ENCODE measurements at regions not wholly inside any gene's neighbourhood (a gene's known extent, or its start where the extent isn't known, plus 50 kb on each side); places are given as distances from the start of the nearest gene placed in this dataset.
"Not testable (repeated sequence)": the region's sequence is repeated elsewhere in the genome, so short reads cannot be mapped to it uniquely, and the experiment has no call there.

GRCh38 chr7:54189330-54189729 lies 352.8 kb upstream of the VSTM2A start:
- intact Hi-C loops (cut with DNase I), result no loop called here
- 55 to 63% (median 59%) methylated on average over 2 of the region's 2 CpGs for WGBS, 4 donors
- Histone ChIP-seq H3K27ac (no peak overlapping the region), H3K9me3 (replicated peaks in 1 of 3) (no peaks in the 10 kb centered on the region), H3K4me1 (replicated peaks in 1 of 2) (no peaks in the 10 kb centered on the region), H3K36me3 (replicated peaks in 1 of 2) (no peaks in the 10 kb centered on the region), H3K27me3 (no peaks in the 10 kb centered on the region), H3K4me3 (no peak overlapping the region)
- DNase-seq, result no peak
- no peak for TF ChIP-seq POLR2A (IDR thresholded peaks at IDR 0.05)
- TF ChIP-seq, protein P1, sequence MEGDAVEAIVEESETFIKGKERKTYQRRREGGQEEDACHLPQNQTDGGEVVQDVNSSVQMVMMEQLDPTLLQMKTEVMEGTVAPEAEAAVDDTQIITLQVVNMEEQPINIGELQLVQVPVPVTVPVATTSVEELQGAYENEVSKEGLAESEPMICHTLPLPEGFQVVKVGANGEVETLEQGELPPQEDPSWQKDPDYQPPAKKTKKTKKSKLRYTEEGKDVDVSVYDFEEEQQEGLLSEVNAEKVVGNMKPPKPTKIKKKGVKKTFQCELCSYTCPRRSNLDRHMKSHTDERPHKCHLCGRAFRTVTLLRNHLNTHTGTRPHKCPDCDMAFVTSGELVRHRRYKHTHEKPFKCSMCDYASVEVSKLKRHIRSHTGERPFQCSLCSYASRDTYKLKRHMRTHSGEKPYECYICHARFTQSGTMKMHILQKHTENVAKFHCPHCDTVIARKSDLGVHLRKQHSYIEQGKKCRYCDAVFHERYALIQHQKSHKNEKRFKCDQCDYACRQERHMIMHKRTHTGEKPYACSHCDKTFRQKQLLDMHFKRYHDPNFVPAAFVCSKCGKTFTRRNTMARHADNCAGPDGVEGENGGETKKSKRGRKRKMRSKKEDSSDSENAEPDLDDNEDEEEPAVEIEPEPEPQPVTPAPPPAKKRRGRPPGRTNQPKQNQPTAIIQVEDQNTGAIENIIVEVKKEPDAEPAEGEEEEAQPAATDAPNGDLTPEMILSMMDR (IDR thresholded peaks at IDR 0.05), result no peak

DNA sequence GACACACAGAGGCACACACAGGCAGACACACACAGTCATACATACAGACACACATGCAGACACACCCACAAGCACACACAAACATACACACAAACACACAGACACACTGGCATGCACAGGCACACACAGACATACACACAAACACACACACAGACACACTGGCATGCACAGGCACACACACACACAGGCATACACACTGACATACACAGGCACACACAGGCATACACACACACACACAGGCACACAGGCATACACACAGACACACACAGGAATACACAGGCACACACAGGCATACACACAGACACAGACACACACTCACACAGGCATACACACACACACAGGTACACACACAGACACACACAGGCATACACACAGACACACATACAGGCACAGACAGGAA lies 340.7 kb upstream of the VSTM2A start:
- H3K9me3 ChIP-seq (replicated peaks in 1 of 3), result no peaks in the 10 kb centered on the region
- TF ChIP-seq, protein P1 (IDR thresholded peaks at IDR 0.05), result no peak
- no peak for TF ChIP-seq POLR2A (IDR thresholded peaks at IDR 0.05)
- intact Hi-C loops (cut with DNase I), result no loop called here
- no peaks in the 10 kb centered on the region for H3K4me1 ChIP-seq (replicated peaks in 1 of 2)
- no peak overlapping the region for H3K27ac ChIP-seq
- H3K27me3 ChIP-seq, result no peaks in the 10 kb centered on the region
- no peaks in the 10 kb centered on the region for H3K36me3 ChIP-seq (replicated peaks in 1 of 2)
- no peak for DNase-seq
- H3K4me3 ChIP-seq, result no peak overlapping the region

DNA sequence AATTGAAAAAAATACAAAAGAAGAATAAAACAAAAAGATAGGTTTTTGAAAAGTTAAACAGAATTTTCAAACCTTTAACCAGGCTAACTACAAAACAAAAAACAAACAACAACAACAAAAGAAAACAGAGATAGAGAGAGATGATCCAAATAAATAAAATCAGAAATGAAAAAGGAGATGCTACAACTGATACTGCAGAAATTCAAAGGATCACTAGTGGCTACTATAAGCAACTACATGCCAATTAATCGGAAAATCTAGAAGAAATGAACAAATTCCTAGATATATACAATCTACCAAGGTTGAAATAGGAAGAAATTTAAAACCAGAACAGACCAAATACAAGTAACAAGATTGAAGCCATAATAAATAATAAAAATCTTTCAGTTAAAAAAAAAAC lies 326.8 kb upstream of the VSTM2A start:
- TF ChIP-seq POLR2A (IDR thresholded peaks at IDR 0.05), result no peak
- TF ChIP-seq, protein P1 (IDR thresholded peaks at IDR 0.05), result no peak
- H3K9me3 ChIP-seq (replicated peaks in 1 of 3), result no peaks in the 10 kb centered on the region
- intact Hi-C loops (cut with DNase I), result no loop called here
- H3K27me3 ChIP-seq, result no peaks in the 10 kb centered on the region
- no peaks in the 10 kb centered on the region for H3K4me1 ChIP-seq (replicated peaks in 1 of 2)
- H3K4me3 ChIP-seq, result no peak overlapping the region
- H3K36me3 ChIP-seq (replicated peaks in 1 of 2), result no peaks in the 10 kb centered on the region
- no peak for DNase-seq
- 58 to 64% (median 60%) methylated on average over 1 of the region's 1 CpG for WGBS, 4 donors
- H3K27ac ChIP-seq, result no peak overlapping the region

- H3K27ac ChIP-seq; H3K9me3 ChIP-seq (replicated peaks in 1 of 3); H3K4me1 ChIP-seq (replicated peaks in 1 of 2); intact Hi-C loops (cut with DNase I); DNase-seq; H3K27me3 ChIP-seq; H3K4me3 ChIP-seq; H3K36me3 ChIP-seq (replicated peaks in 1 of 2): not testable (repeated sequence)
Observed at GRCh38 chr7:54226030-54226429, 316.1 kb upstream of the VSTM2A start.

DNA sequence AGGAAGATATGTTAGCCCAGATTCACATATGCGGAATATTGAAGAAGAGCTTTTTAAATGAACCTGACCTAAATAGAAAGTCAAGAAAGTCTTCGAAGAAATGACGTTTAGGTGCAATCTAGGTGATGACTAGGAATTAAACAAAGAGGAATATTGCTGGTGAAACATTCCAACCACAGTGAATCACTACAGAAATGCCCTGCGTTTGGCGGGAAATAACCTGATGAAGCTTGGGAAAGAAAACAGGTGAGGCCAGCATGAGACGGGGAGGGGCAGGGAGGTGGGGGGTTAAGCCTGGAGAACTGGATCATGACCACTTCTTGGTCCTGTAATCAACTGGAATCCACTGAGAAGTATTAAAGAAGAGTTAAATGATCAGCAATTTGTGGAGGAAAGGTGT lies 299.4 kb upstream of the VSTM2A start:
- no peak for DNase-seq
- Histone ChIP-seq H3K4me3 (no peak overlapping the region), H3K36me3 (replicated peaks in 1 of 2) (no peaks in the 10 kb centered on the region), H3K4me1 (replicated peaks in 1 of 2) (no peaks in the 10 kb centered on the region), H3K27ac (no peak overlapping the region), H3K9me3 (replicated peaks in 1 of 3) (no peaks in the 10 kb centered on the region), H3K27me3 (no peaks in the 10 kb centered on the region)
- intact Hi-C loops (cut with DNase I), result no loop called here
- no peak for TF ChIP-seq POLR2A (IDR thresholded peaks at IDR 0.05)
- TF ChIP-seq, protein P1 (IDR thresholded peaks at IDR 0.05), result no peak
- WGBS, 4 donors, result 78 to 92% (median 86%) methylated on average over 6 of the region's 6 CpGs

All from adrenal gland (tissue), 9 donors.